Lung (tissue), 11 donors: ENCODE measurements at regions not wholly inside any gene's neighbourhood (a gene's known extent, or its start where the extent isn't known, plus 50 kb on each side); places are given as distances from the start of the nearest gene placed in this dataset.

Experiments used
- ATAC-seq: fragments of 200-7000 bp; cut with Tn5 transposase; one replicate; pipeline ENCODE4 v1.9.1; 2020; ENCODE audit warnings: moderate number of reproducible peaks; ENCODE audit not compliant: insufficient read depth, low FRiP score
- DNase-seq, 3 donors: peaks; one replicate each; pipeline ENCODE4 v3.0.0-alpha.2; 2013 to 2017
- H3K27ac ChIP-seq, 2 donors: one replicate each; pipeline ENCODE4 v1.5.1; 2013; ENCODE audit warnings: mild to moderate bottlenecking in 2 of 2, moderate library complexity in 2 of 2, control low read depth in 1 of 2, inconsistent platforms in 1 of 2, low read depth in 1 of 2, low read length in 1 of 2
- H3K27me3 ChIP-seq, 3 donors: one replicate each; pipeline ENCODE4 v1.5.1; 2013; ENCODE audit warnings: low read length in 2 of 3; ENCODE audit not compliant: control insufficient read depth in 3 of 3, insufficient read depth in 3 of 3
- H3K36me3 ChIP-seq, 4 donors: one replicate each; pipeline ENCODE4 v1.5.1; 2013; ENCODE audit warnings: low read length in 4 of 4, mild to moderate bottlenecking in 1 of 4, moderate library complexity in 1 of 4; ENCODE audit not compliant: control insufficient read depth in 4 of 4, insufficient read depth in 4 of 4
- H3K4me1 ChIP-seq, 5 donors: one replicate each; pipeline ENCODE4 v1.5.1; 2013; ENCODE audit warnings: low read length in 5 of 5, mild to moderate bottlenecking in 2 of 5, moderate library complexity in 1 of 5; ENCODE audit not compliant: control insufficient read depth in 5 of 5, insufficient read depth in 5 of 5
- H3K4me3 ChIP-seq: one replicate; pipeline ENCODE4 v1.5.1; 2013; ENCODE audit warnings: mild to moderate bottlenecking, control low read depth, moderate library complexity
- H3K9ac ChIP-seq, 2 donors: one replicate each; pipeline ENCODE4 v1.5.1; 2013; ENCODE audit warnings: low read length in 2 of 2, control low read depth in 1 of 2; ENCODE audit not compliant: insufficient read depth in 1 of 2
- H3K9me3 ChIP-seq, 4 donors: one replicate each; pipeline ENCODE4 v1.5.1; 2013; ENCODE audit warnings: low read length in 3 of 4, mild to moderate bottlenecking in 1 of 4, moderate library complexity in 1 of 4; ENCODE audit not compliant: control insufficient read depth in 4 of 4, insufficient read depth in 3 of 4
- CTCF ChIP-seq: IDR thresholded peaks from 2 replicates; pipeline ENCODE4 v1.5.1; 2012; ENCODE audit warnings: mild to moderate bottlenecking; ENCODE audit errors: control extremely low read depth, extremely low read depth
- WGBS, 2 donors: extraction: QIAGEN DNeasy Blood & Tissue Kit; methylation state at CpG; one replicate each; pipeline ENCODE4 v1.1.7; 2013; 5-methylcytosine and 5-hydroxymethylcytosine counted together
- donor health status: control.
- donor health status: control.
- donor health status: Bipolar disorder and iron deficiency.
- donor health status: healthy.
- donor health status: DM: yes; HTN: yes; CAD: no.

GRCh38 chr1:58869638-58870297, 85.9 kb upstream of the JUN start:
- H3K9me3 ChIP-seq = no peaks in the 10 kb centered on the region
- no peaks in the 10 kb centered on the region for H3K36me3 ChIP-seq
- no peak for TF ChIP-seq CTCF
- no peak for DNase-seq
- peaks cover 9 to 15% (median 12%) of the 10 kb centered on the region in 5 donors for H3K4me1 ChIP-seq
- no peak for ATAC-seq
- H3K27ac ChIP-seq = no peak overlapping the region
- H3K4me3 ChIP-seq = no peak overlapping the region
- H3K27me3 ChIP-seq = no peaks in the 10 kb centered on the region
- no peak overlapping the region for H3K9ac ChIP-seq
- WGBS, 2 donors = 95 to 96% methylated on average over 3 of the region's 3 CpGs

- Histone ChIP-seq H3K4me3 (no peak overlapping the region), H3K9me3 (no peaks in the 10 kb centered on the region), H3K4me1 (peaks cover 10 to 20% (median 17%) of the 10 kb centered on the region in 5 donors), H3K9ac (no peak overlapping the region), H3K27me3 (no peaks in the 10 kb centered on the region), H3K27ac (no peak overlapping the region), H3K36me3 (no peaks in the 10 kb centered on the region)
- ATAC-seq (no peak), DNase-seq (peak in 2 of 3 donors; percentile 59 to 62)
- no peak for TF ChIP-seq CTCF
- 59 to 69% methylated on average over 2 of the region's 2 CpGs for WGBS, 2 donors
Measured at GRCh38 chr1:58870298-58870676, 86.4 kb upstream of the JUN start.

DNA sequence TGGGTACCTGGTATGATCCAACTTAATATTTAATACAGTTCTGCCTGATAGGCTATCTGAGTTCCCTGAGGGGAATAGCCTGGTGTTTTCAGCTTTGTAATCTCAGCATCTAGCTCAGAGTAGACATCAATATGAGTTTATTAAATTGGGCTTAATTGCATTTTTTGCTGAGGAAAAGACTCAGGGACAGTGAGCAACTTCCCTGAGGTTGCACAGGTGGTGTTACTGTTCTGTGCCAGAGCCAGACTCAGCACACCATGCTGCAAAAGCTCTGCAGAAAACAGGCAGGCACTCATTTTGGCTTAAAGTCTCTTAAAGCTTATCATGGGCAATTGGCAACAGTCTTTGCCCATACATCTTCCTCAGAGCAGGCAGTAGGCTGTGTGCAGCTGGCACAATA, 90.5 kb upstream of the JUN start:
- Histone ChIP-seq H3K36me3 (no peaks in the 10 kb centered on the region), H3K4me3 (no peak overlapping the region), H3K9me3 (no peaks in the 10 kb centered on the region), H3K9ac (peak overlapping the region in 1 of 2 donors; percentile 30), H3K4me1 (peaks cover 10 to 25% (median 18%) of the 10 kb centered on the region in 5 donors), H3K27ac (peak overlapping the region in 1 of 2 donors; percentile 43), H3K27me3 (no peaks in the 10 kb centered on the region)
- no peak for TF ChIP-seq CTCF
- DNase-seq = no peak
- ATAC-seq = no peak
